Activated CD8-positive, alpha-beta memory T cell treated with anti-CD3 and anti-CD28 coated beads, Interleukin-2, amount 50 U/mL, for 24 hours (primary cell): ENCODE measurements at regions not wholly inside any gene's neighbourhood (a gene's known extent, or its start where the extent isn't known, plus 50 kb on each side); places are given as distances from the start of the nearest gene placed in this dataset.
"Not testable (repeated sequence)": the region's sequence is repeated elsewhere in the genome, so short reads cannot be mapped to it uniquely, and the experiment has no call there.

ENCODE experiments used
- DNase-seq: peaks from one replicate; pipeline ENCODE4 v3.0.0-alpha.2; 2020; ENCODE audit errors: extremely low read depth

- not testable (repeated sequence) for DNase-seq
Observed at GRCh38 chr14:106197264-106197663, 670.9 kb downstream of the TMEM121 start.

GRCh38 chr14:106199097-106199496, 672.7 kb downstream of the TMEM121 start:
- no peak for DNase-seq

- no peak for DNase-seq
Observed at GRCh38 chr14:106200541-106201315, 674.3 kb downstream of the TMEM121 start.

- DNase-seq, result no peak
Observed at GRCh38 chr14:106201376-106201775, 675.0 kb downstream of the TMEM121 start.

GRCh38 chr14:106203438-106203837, 677.1 kb downstream of the TMEM121 start:
- no peak for DNase-seq

- no peak for DNase-seq
Observed at GRCh38 chr14:106204063-106204462, 677.7 kb downstream of the TMEM121 start.

- no peak for DNase-seq
Observed at GRCh38 chr14:106207316-106207715, 680.9 kb downstream of the TMEM121 start.

- no peak for DNase-seq
Observed at GRCh38 chr14:106208794-106209193, 682.4 kb downstream of the TMEM121 start.

GRCh38 chr14:106209755-106210154, 683.4 kb downstream of the TMEM121 start:
- no peak for DNase-seq

GRCh38 chr14:106210650-106211049, 684.3 kb downstream of the TMEM121 start:
- no peak for DNase-seq

GRCh38 chr14:106211334-106211900, 685.0 kb downstream of the TMEM121 start:
- no peak for DNase-seq

GRCh38 chr14:106215229-106215628, 688.8 kb downstream of the TMEM121 start:
- DNase-seq, result no peak

GRCh38 chr14:106216679-106217078, 690.3 kb downstream of the TMEM121 start:
- DNase-seq, result no peak

GRCh38 chr14:106218174-106218573, 691.8 kb downstream of the TMEM121 start:
- DNase-seq, result no peak

GRCh38 chr14:106222311-106222710, 695.9 kb downstream of the TMEM121 start:
- no peak for DNase-seq

- DNase-seq, result no peak
Observed at GRCh38 chr14:106222731-106223130, 696.3 kb downstream of the TMEM121 start.

GRCh38 chr14:106227793-106228192, 701.4 kb downstream of the TMEM121 start:
- DNase-seq, result no peak

GRCh38 chr14:106228541-106229158, 702.3 kb downstream of the TMEM121 start:
- DNase-seq, result no peak

GRCh38 chr14:106230071-106230470, 703.7 kb downstream of the TMEM121 start:
- DNase-seq, result no peak

GRCh38 chr14:106233191-106233590, 706.8 kb downstream of the TMEM121 start:
- not testable (repeated sequence) for DNase-seq

- not testable (repeated sequence) for DNase-seq
Observed at GRCh38 chr14:106234525-106235254, 708.3 kb downstream of the TMEM121 start.
